ENCODE measurements at regions not wholly inside any gene's neighbourhood (a gene's known extent, or its start where the extent isn't known, plus 50 kb on each side); places are given as distances from the start of the nearest gene placed in this dataset.

DNA sequence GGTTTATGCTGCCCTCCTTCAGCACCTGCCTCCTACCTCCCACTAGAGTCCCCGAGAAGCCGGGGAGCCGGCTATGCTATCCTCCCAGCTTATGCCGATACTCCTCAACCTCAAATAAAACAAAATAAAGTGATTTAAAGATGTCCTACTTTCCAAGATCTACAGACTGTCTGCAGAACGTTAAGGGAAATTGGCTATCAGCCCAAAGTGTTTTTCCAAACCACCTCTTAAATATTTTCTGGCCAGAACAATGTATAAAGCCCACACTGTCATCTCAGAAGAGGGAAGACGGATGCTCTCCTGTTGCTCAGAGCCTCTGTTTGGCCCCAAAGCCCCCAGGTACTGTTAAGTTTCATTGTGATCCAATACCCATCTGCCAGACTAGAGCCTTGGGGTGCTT, 54.0 kb upstream of the MGMT start:
- TF ChIP-seq, protein P1, sequence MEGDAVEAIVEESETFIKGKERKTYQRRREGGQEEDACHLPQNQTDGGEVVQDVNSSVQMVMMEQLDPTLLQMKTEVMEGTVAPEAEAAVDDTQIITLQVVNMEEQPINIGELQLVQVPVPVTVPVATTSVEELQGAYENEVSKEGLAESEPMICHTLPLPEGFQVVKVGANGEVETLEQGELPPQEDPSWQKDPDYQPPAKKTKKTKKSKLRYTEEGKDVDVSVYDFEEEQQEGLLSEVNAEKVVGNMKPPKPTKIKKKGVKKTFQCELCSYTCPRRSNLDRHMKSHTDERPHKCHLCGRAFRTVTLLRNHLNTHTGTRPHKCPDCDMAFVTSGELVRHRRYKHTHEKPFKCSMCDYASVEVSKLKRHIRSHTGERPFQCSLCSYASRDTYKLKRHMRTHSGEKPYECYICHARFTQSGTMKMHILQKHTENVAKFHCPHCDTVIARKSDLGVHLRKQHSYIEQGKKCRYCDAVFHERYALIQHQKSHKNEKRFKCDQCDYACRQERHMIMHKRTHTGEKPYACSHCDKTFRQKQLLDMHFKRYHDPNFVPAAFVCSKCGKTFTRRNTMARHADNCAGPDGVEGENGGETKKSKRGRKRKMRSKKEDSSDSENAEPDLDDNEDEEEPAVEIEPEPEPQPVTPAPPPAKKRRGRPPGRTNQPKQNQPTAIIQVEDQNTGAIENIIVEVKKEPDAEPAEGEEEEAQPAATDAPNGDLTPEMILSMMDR (IDR thresholded peaks at IDR 0.05) = no peak
- TF ChIP-seq EZH2 (IDR thresholded peaks at IDR 0.05) (no peak), EZH2phosphoT487 (IDR thresholded peaks at IDR 0.05) (no peak)
